Colonic mucosa (tissue), 4 donors: ENCODE measurements at regions not wholly inside any gene's neighbourhood (a gene's known extent, or its start where the extent isn't known, plus 50 kb on each side); places are given as distances from the start of the nearest gene placed in this dataset.
"Not testable (repeated sequence)": the region's sequence is repeated elsewhere in the genome, so short reads cannot be mapped to it uniquely, and the experiment has no call there.

Source experiments
- DNase-seq: peaks from one replicate; pipeline ENCODE4 v3.0.0-alpha.2; 2020
- H3K27ac ChIP-seq: fragments of 200-600 bp; one replicate; pipeline ENCODE4 v1.8.0; 2021
- H3K27me3 ChIP-seq: fragments of 200-600 bp; one replicate; pipeline ENCODE4 v1.8.0; 2021
- H3K36me3 ChIP-seq: fragments of 200-600 bp; one replicate; pipeline ENCODE4 v1.8.0; 2021
- H3K4me1 ChIP-seq: fragments of 200-600 bp; one replicate; pipeline ENCODE4 v1.8.0; 2021; ENCODE audit warnings: mild to moderate bottlenecking
- H3K4me3 ChIP-seq: fragments of 200-600 bp; one replicate; pipeline ENCODE4 v1.8.0; 2021
- H3K9ac ChIP-seq, 2 donors: one replicate each; pipeline ENCODE4 v1.7.0; 2013; ENCODE audit warnings: control low read depth in 2 of 2, low read depth in 2 of 2, low read length in 2 of 2
- H3K9me3 ChIP-seq: fragments of 200-600 bp; one replicate; pipeline ENCODE4 v1.8.0; 2021
- CTCF ChIP-seq: fragments of 200-600 bp; IDR thresholded peaks from one replicate; pipeline ENCODE4 v1.8.0; 2022; ENCODE audit warnings: antibody characterized with exemption, mild to moderate bottlenecking
- intact Hi-C: fragments of 100-400 bp; cut with DNase I; formaldehyde crosslinking; loops from one replicate; pipeline ENCODE4 v1.14.1; 2022
- donor health status: healthy.
- donor health status: DM: no; HTN: no; CAD: no.
- donor health status: DM: no; HTN: no; CAD: no.

- Histone ChIP-seq H3K4me3 (no peak overlapping the region), H3K27me3 (no peaks in the 10 kb centered on the region), H3K27ac (no peak overlapping the region), H3K36me3 (no peaks in the 10 kb centered on the region), H3K9ac (no peak overlapping the region), H3K9me3 (no peaks in the 10 kb centered on the region), H3K4me1 (no peaks in the 10 kb centered on the region)
- no peak for DNase-seq
- no peak for TF ChIP-seq CTCF
- intact Hi-C loops, result no loop called here
Observed at GRCh38 chr10:65787571-65787970, 1138.3 kb upstream of the LRRTM3 start.

DNA sequence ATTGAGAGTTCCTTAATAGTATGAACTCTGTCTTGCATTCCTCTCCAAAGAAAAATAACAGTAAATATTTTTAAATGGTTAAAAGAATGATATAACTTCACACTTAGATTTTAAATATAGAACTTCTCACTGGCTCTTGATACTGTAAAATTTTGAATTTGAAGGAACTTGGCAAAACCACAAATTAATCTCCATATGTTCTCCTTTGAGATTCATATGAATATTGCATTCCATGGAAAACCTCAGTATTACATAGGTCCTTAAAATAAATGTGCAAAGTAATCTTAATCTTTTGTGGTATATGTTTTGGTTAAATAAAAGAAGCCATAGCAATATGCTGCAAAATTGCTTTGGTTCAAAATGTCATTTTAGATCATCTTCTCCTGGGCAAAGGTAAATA is 1137.6 kb upstream of the LRRTM3 start:
- no peaks in the 10 kb centered on the region for H3K36me3 ChIP-seq
- intact Hi-C loops, result no loop called here
- H3K4me1 ChIP-seq, result no peaks in the 10 kb centered on the region
- H3K27ac ChIP-seq, result no peak overlapping the region
- H3K4me3 ChIP-seq, result no peak overlapping the region
- no peak overlapping the region for H3K9ac ChIP-seq
- no peak for DNase-seq
- H3K27me3 ChIP-seq, result no peaks in the 10 kb centered on the region
- TF ChIP-seq CTCF, result no peak
- H3K9me3 ChIP-seq, result no peaks in the 10 kb centered on the region

DNA sequence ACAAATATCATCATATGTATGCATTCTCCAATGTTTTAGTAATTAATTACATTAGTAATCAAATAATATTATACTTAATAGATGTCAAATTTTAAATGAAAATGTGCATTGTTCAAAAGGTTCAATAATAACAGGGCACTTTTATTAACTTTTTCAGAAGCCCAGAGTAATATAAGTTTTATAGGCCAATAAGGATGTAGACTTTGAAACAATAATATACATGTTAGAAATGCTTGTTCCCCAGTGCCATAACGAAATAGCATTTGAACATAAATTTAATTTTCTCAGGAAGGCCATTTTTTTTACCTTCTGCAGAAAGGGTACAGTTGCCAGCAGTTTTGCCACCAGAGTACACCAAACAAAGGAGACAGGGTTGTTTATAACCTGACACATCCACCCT is 1133.9 kb upstream of the LRRTM3 start:
- H3K27me3 ChIP-seq, result no peaks in the 10 kb centered on the region
- H3K9ac ChIP-seq, result no peak overlapping the region
- no peaks in the 10 kb centered on the region for H3K9me3 ChIP-seq
- intact Hi-C loops, result no loop called here
- DNase-seq, result no peak
- H3K4me1 ChIP-seq, result no peaks in the 10 kb centered on the region
- no peak overlapping the region for H3K27ac ChIP-seq
- H3K4me3 ChIP-seq, result no peak overlapping the region
- TF ChIP-seq CTCF, result no peak
- no peaks in the 10 kb centered on the region for H3K36me3 ChIP-seq

- TF ChIP-seq CTCF, result no peak
- no peaks in the 10 kb centered on the region for H3K27me3 ChIP-seq
- intact Hi-C loops, result no loop called here
Observed at GRCh38 chr10:65793738-65794425, 1132.0 kb upstream of the LRRTM3 start.

DNA sequence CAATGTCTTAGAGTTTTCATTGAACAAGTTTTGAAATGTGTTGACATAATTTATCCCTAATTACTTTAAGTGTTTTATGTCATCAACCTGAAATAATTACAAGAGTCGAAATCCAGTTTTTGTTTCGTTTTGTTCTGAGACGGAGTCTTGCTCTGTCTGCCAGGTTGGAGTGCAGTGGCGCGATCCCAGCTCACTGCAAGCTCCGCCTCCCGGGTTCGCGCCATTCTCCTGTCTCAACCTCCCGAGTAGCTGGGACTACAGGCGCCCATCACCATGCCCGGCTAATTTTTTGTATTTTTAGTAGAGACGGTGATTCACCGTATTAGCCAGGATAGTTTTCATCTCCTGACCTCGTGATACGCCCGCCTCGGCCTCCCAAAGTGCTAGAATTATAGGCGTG is 1131.0 kb upstream of the LRRTM3 start:
- H3K27me3 ChIP-seq, H3K4me3 ChIP-seq, H3K4me1 ChIP-seq, H3K9ac ChIP-seq, DNase-seq, H3K9me3 ChIP-seq, intact Hi-C loops, H3K36me3 ChIP-seq: not testable (repeated sequence)
- peak overlapping the region; percentile 44 for H3K27ac ChIP-seq

More at GRCh38 chr10:65793738-65794425, 1132.0 kb upstream of the LRRTM3 start:
- H3K9me3 ChIP-seq, result no peaks in the 10 kb centered on the region
- peak overlapping the region; percentile 15 for H3K27ac ChIP-seq
- H3K9ac ChIP-seq, result no peak overlapping the region
- peak; percentile 65 for DNase-seq
- no peaks in the 10 kb centered on the region for H3K4me1 ChIP-seq
- H3K4me3 ChIP-seq, result no peak overlapping the region
- H3K36me3 ChIP-seq, result no peaks in the 10 kb centered on the region

DNA sequence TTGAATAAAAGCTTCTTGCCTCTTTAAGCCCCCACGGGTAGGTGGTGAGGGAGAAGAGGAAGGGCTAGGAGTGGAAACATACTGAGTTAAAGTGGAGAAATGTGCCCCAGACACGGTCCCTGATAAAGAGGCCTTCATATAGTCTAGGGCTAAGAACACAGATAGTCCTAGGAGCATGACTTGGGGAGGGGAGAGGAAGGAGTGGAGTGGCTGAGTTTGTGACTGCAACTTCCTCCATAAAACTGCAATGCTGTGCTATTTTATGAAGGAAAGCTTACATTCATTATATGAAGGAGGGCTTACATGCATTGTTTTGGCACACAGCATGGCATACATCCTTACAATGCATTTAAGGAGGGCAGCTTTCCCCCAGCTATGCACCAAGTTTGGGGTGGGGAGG is 1129.4 kb upstream of the LRRTM3 start:
- H3K9me3 ChIP-seq, result no peaks in the 10 kb centered on the region
- no peaks in the 10 kb centered on the region for H3K36me3 ChIP-seq
- no peak overlapping the region for H3K4me3 ChIP-seq
- intact Hi-C loops, result no loop called here
- DNase-seq, result no peak
- H3K9ac ChIP-seq, result no peak overlapping the region
- no peak for TF ChIP-seq CTCF
- H3K27me3 ChIP-seq, result no peaks in the 10 kb centered on the region
- no peaks in the 10 kb centered on the region for H3K4me1 ChIP-seq
- H3K27ac ChIP-seq, result peak overlapping the region; percentile 44
